GM12878 (cell line): ENCODE measurements at regions not wholly inside any gene's neighbourhood (a gene's known extent, or its start where the extent isn't known, plus 50 kb on each side); places are given as distances from the start of the nearest gene placed in this dataset.

Source experiments
- ATAC-seq: fragments of 200-7000 bp; cut with Tn5 transposase; 3 replicates; pipeline ENCODE4 v1.9.1; 2020; ENCODE audit warnings: mild to moderate bottlenecking, moderate library complexity
- BruUV-seq: library from RNA; stranded (reverse); fragments of 400-500 nt; replicated peaks from 2 replicates; lab custom pipeline; 2021; lab: Mats Ljungman, UMichigan
- CTCF ChIA-PET: fragments of 300-600 bp; sonication (Branson Sonifier 250); formaldehyde crosslinking; extraction: SDS; loops from one replicate; lab custom pipeline; 2021; ENCODE audit warnings: inconsistent platforms; lab: Yijun Ruan, JAX
- POLR2A ChIA-PET: fragments of 350-600 bp; formaldehyde crosslinking; extraction: SDS; loops from one replicate; lab custom pipeline; 2021; ENCODE audit warnings: inconsistent platforms; lab: Charles Lee
- RAD21 ChIA-PET: fragments of 300-600 bp; sonication (Branson Sonifier 250); formaldehyde crosslinking; loops from one replicate; lab custom pipeline; 2023; ENCODE audit warnings: antibody characterized with exemption; ENCODE audit not compliant: unreplicated experiment; lab: Charles Lee
- SMC1A ChIA-PET: fragments of 300-600 bp; sonication (Branson Sonifier 250); formaldehyde crosslinking; loops from one replicate; lab custom pipeline; 2023; ENCODE audit not compliant: unreplicated experiment, uncharacterized antibody; lab: Charles Lee
- DNase-seq: peaks from one replicate; pipeline ENCODE4 v3.0.0-alpha.2; 2011; ENCODE audit warnings: low read depth, low spot score
- FAIRE-seq: peaks from 3 replicates; lab custom pipeline; 2011; peaks lifted over from hg19 to GRCh38; lab: Jason Lieb, UNC
- H2AFZ ChIP-seq: 2 replicates; pipeline ENCODE4 v1.6.0; 2011; ENCODE audit warnings: low read depth, low read length, control low read depth; ENCODE audit not compliant: control insufficient read depth
- H3K27ac ChIP-seq: 2 replicates; pipeline ENCODE4 v1.5.1; 2011; ENCODE audit warnings: control low read depth; ENCODE audit not compliant: control insufficient read depth, insufficient read depth
- H3K27me3 ChIP-seq, 2 experiments: replicated peaks in 1 of 2; 2 replicates each; pipeline versions ENCODE4 v1.6.0 to v1.6.1; 2011; ENCODE audit warnings: low read length in 1 of 2; ENCODE audit not compliant: control insufficient read depth in 2 of 2, insufficient read depth in 2 of 2
- H3K36me3 ChIP-seq, 2 experiments: 2 replicates each; pipeline ENCODE4 v1.5.1; 2011; ENCODE audit warnings: low read length in 1 of 2; ENCODE audit not compliant: control insufficient read depth in 2 of 2, insufficient read depth in 2 of 2
- H3K4me1 ChIP-seq: 2 replicates; pipeline ENCODE4 v1.6.1; 2011; ENCODE audit warnings: mild to moderate bottlenecking, low read length, moderate library complexity, mixed read lengths; ENCODE audit not compliant: control insufficient read depth, insufficient read depth
- H3K4me2 ChIP-seq: 2 replicates; pipeline ENCODE4 v1.6.0; 2011; ENCODE audit warnings: control low read depth; ENCODE audit not compliant: control insufficient read depth, insufficient read depth
- H3K4me3 ChIP-seq: fragments of 200-600 bp; sonication (generic); 2 replicates; pipeline ENCODE4 v1.5.1; 2016
- H3K79me2 ChIP-seq: 2 replicates; pipeline ENCODE4 v1.6.0; 2011; ENCODE audit warnings: low read length; ENCODE audit not compliant: control insufficient read depth, insufficient read depth
- H3K9ac ChIP-seq: 2 replicates; pipeline ENCODE4 v1.8.0; 2011; ENCODE audit warnings: low read length, control low read depth, mixed read lengths; ENCODE audit not compliant: control insufficient read depth, insufficient read depth
- H3K9me3 ChIP-seq: replicated peaks from 3 replicates; pipeline ENCODE4 v1.5.1; 2011; ENCODE audit warnings: mild to moderate bottlenecking, low read length; ENCODE audit not compliant: control insufficient read depth, insufficient read depth
- H4K20me1 ChIP-seq: 2 replicates; pipeline ENCODE4 v1.6.0; 2011; ENCODE audit not compliant: control insufficient read depth, insufficient read depth
- ATF2 ChIP-seq: IDR thresholded peaks from 2 replicates; pipeline ENCODE4 v1.6.1; 2012; ENCODE audit warnings: low read length, inconsistent platforms
- ATF7 ChIP-seq: fragments of 450-650 bp; IDR thresholded peaks from 2 replicates; pipeline ENCODE4 v1.6.1; 2016; ENCODE audit warnings: low read depth, mild to moderate bottlenecking
- CBX3 ChIP-seq: fragments of 200-600 bp; sonication (generic); IDR thresholded peaks from 2 replicates; pipeline ENCODE4 v1.6.1; 2016; ENCODE audit warnings: low read depth, borderline replicate concordance
- CTCF ChIP-seq, 3 experiments: IDR thresholded peaks in 2 of 3; conservative IDR thresholded peaks in 1 of 3; 2 replicates each; pipeline ENCODE4 v1.5.1; 2011; ENCODE audit warnings: low read depth in 3 of 3, low read length in 3 of 3, mild to moderate bottlenecking in 3 of 3, control low read depth in 2 of 3, moderate library complexity in 2 of 3, inconsistent platforms in 1 of 3, mixed read lengths in 1 of 3; ENCODE audit not compliant: control insufficient read depth in 2 of 3, insufficient read depth in 1 of 3; ENCODE audit errors: extremely low read depth in 1 of 3
- GABPA ChIP-seq: IDR thresholded peaks from 2 replicates; pipeline ENCODE4 v1.6.1; 2014; ENCODE audit warnings: antibody characterized with exemption, low read depth, mild to moderate bottlenecking, inconsistent platforms
- MEF2B ChIP-seq: fragments of 450-650 bp; IDR thresholded peaks from 2 replicates; pipeline ENCODE4 v1.6.1; 2018; ENCODE audit warnings: mild to moderate bottlenecking, moderate library complexity; ENCODE audit not compliant: partially characterized antibody, poor library complexity, severe bottlenecking
- MXI1 ChIP-seq: fragments of 150-350 bp; IDR thresholded peaks from 2 replicates; pipeline ENCODE4 v1.6.1; 2011; ENCODE audit warnings: low read depth, mild to moderate bottlenecking, inconsistent platforms, low read length, improper control_type of control experiment
- POU2F2 ChIP-seq: IDR thresholded peaks from 3 replicates; pipeline ENCODE4 v1.6.1; 2011; ENCODE audit warnings: low read depth, mild to moderate bottlenecking, low read length, borderline replicate concordance
- RAD21 ChIP-seq: IDR thresholded peaks from 2 replicates; pipeline ENCODE4 v1.6.1; 2011; ENCODE audit warnings: mild to moderate bottlenecking, low read depth, low read length, moderate library complexity; ENCODE audit not compliant: insufficient read depth
- SMAD5 ChIP-seq: IDR thresholded peaks from 2 replicates; pipeline ENCODE4 v1.6.1; 2016; ENCODE audit warnings: antibody characterized with exemption, low read depth
- SMC3 ChIP-seq: IDR thresholded peaks from 2 replicates; pipeline ENCODE4 v1.6.1; 2011; ENCODE audit warnings: low read length, improper control_type of control experiment, borderline replicate concordance
- WGBS: methylation state at CpG from one replicate; pipeline ENCODE4 v1.1.6; 2016; ENCODE audit warnings: low lambda C conversion rate; ENCODE audit not compliant: insufficient replicate concordance, insufficient coverage; ENCODE audit errors: missing lambda C conversion rate; 5-methylcytosine and 5-hydroxymethylcytosine counted together
- in situ Hi-C: fragments of 300-500 bp; cut with MboI; formaldehyde crosslinking; loops from 9 replicates; pipeline ENCODE4 v1.14.3; 2018; ENCODE audit warnings: mixed read lengths
- intact Hi-C: fragments of 100-400 bp; cut with micrococcal nuclease; formaldehyde crosslinking; loops from one replicate; pipeline ENCODE4 v1.14.2; 2022; ENCODE audit not compliant: unreplicated experiment
- TF ChIP-seq, protein P1 (sequence below): IDR thresholded peaks from 2 replicates; pipeline ENCODE4 v1.6.1; 2011; ENCODE audit warnings: mild to moderate bottlenecking, low read depth, low read length, moderate library complexity; ENCODE audit not compliant: insufficient replicate concordance
- TF ChIP-seq, protein P2 (sequence below): fragments of 450-650 bp; IDR thresholded peaks from 2 replicates; pipeline ENCODE4 v1.6.1; 2016; ENCODE audit warnings: mild to moderate bottlenecking
- TF ChIP-seq, protein P3 (sequence below): fragments of 450-650 bp; IDR thresholded peaks from 2 replicates; pipeline ENCODE4 v1.6.1; 2018; ENCODE audit warnings: borderline replicate concordance, mild to moderate bottlenecking; ENCODE audit not compliant: partially characterized antibody

DNA sequence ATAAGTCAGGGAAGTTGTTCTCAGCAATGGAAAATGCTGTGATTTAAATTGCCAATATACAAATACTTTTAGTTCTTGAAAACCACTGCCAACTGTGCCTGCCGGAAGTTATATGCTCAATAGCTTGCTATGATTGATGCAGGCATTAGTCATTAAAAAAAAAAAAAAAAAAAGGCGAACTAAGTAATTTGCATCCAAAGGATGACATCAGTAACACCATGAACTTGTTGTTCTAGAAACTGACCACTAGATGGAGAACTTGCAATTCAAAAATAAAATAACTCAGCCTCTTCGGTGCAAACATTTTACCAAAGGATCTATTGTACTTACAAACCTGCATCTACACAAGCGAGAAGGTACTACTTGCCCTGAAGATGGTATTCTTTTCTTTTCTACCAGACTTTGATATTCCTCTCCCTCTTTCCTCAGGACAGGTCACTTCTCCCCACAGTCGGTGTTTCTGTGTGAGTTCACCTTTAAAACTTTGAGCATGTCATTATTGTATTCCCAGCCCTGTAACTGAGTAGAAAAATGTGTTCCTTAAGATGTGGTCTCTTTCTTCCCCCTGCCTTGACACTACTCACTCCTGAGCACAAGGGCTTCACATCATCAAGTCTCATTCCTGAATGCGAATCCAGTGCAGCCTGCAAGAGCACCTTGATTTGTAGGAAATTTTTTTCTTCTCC is 115.0 kb upstream of the VEPH1 start:
- RAD21 ChIA-PET = interaction anchor here (0.6 to 0.9 kb wide), 3 partner anchors 14 to 922 kb away, joined by 3 read pairs; no protein-coding TSS in a partner anchor
- no peaks in the 10 kb centered on the region for H3K79me2 ChIP-seq
- WGBS = 33% methylated on average over 6 of the region's 6 CpGs
- ATAC-seq = peak; percentile 90
- H3K9me3 ChIP-seq = no peaks in the 10 kb centered on the region
- intact Hi-C loops = loop anchor here (1.0 to 10.0 kb wide), 2 partner anchors 914 to 1177 kb away; no protein-coding TSS in a partner anchor
- no peaks in the 10 kb centered on the region for H3K27me3 ChIP-seq
- H4K20me1 ChIP-seq = no peaks in the 10 kb centered on the region
- BruUV-seq = no TSS peak
- no peak overlapping the region for H3K4me3 ChIP-seq
- peak; percentile 12 for DNase-seq
- no peak overlapping the region for H2AFZ ChIP-seq
- no peak overlapping the region for H3K27ac ChIP-seq
- FAIRE-seq = peak; percentile 85
- H3K9ac ChIP-seq = no peak overlapping the region
- no peak overlapping the region for H3K4me2 ChIP-seq
- POLR2A ChIA-PET = no interaction called here
- H3K4me1 ChIP-seq = no peaks in the 10 kb centered on the region
- in situ Hi-C loops = loop anchor here (10.0 to 25.0 kb wide), 3 partner anchors 694 to 1169 kb away; no protein-coding TSS in a partner anchor
- no peaks in the 10 kb centered on the region for H3K36me3 ChIP-seq
- CTCF ChIA-PET = interaction anchor here (0.6 to 2.7 kb wide), 12 partner anchors 10 to 1043 kb away, joined by 3 to 11 read pairs (median 4); no protein-coding TSS in a partner anchor
- SMC1A ChIA-PET = interaction anchor here (0.6 to 0.8 kb wide), 3 partner anchors 12 to 113 kb away, joined by 3 to 4 read pairs (median 3); no protein-coding TSS in a partner anchor
- TF ChIP-seq SMC3 (peak; percentile 70), ATF7 (peak; percentile 95), GABPA (0 out of 2 replicates have a peak, but pooled peaks have one; percentile 14), POU2F2 (peak; percentile 75; the same call in 1 of the 3 replicates), MEF2B (no peak), ATF2 (peak; percentile 91), CTCF (IDR thresholded peaks at IDR 0.05 in 2 of 3, conservative IDR thresholded peaks at IDR 0.05 in 1 of 3; ENCODE audit: control insufficient read depth in 2 of 3, extremely low read depth in 1 of 3, insufficient read depth in 1 of 3, low read depth in 3 of 3, low read length in 3 of 3) (peak; percentile 55 to 62 (median 56); a peak in 5 of 6 replicates), CBX3 (no peak), SMAD5 (no peak), RAD21 (peak; percentile 68), MXI1 (no peak)
- TF ChIP-seq, protein P1, sequence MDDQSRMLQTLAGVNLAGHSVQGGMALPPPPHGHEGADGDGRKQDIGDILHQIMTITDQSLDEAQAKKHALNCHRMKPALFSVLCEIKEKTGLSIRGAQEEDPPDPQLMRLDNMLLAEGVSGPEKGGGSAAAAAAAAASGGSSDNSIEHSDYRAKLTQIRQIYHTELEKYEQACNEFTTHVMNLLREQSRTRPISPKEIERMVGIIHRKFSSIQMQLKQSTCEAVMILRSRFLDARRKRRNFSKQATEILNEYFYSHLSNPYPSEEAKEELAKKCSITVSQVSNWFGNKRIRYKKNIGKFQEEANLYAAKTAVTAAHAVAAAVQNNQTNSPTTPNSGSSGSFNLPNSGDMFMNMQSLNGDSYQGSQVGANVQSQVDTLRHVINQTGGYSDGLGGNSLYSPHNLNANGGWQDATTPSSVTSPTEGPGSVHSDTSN = peak; percentile 76
- TF ChIP-seq, protein P2, sequence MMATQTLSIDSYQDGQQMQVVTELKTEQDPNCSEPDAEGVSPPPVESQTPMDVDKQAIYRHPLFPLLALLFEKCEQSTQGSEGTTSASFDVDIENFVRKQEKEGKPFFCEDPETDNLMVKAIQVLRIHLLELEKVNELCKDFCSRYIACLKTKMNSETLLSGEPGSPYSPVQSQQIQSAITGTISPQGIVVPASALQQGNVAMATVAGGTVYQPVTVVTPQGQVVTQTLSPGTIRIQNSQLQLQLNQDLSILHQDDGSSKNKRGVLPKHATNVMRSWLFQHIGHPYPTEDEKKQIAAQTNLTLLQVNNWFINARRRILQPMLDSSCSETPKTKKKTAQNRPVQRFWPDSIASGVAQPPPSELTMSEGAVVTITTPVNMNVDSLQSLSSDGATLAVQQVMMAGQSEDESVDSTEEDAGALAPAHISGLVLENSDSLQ = peak; percentile 93
- TF ChIP-seq, protein P3, sequence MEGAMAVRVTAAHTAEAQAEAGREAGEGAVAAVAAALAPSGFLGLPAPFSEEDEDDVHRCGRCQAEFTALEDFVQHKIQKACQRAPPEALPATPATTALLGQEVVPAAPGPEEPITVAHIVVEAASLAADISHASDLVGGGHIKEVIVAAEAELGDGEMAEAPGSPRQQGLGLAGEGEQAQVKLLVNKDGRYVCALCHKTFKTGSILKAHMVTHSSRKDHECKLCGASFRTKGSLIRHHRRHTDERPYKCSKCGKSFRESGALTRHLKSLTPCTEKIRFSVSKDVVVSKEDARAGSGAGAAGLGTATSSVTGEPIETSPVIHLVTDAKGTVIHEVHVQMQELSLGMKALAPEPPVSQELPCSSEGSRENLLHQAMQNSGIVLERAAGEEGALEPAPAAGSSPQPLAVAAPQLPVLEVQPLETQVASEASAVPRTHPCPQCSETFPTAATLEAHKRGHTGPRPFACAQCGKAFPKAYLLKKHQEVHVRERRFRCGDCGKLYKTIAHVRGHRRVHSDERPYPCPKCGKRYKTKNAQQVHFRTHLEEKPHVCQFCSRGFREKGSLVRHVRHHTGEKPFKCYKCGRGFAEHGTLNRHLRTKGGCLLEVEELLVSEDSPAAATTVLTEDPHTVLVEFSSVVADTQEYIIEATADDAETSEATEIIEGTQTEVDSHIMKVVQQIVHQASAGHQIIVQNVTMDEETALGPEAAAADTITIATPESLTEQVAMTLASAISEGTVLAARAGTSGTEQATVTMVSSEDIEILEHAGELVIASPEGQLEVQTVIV = no peak
